ENCODE measurements at regions not wholly inside any gene's neighbourhood (a gene's known extent, or its start where the extent isn't known, plus 50 kb on each side); places are given as distances from the start of the nearest gene placed in this dataset.

DNA sequence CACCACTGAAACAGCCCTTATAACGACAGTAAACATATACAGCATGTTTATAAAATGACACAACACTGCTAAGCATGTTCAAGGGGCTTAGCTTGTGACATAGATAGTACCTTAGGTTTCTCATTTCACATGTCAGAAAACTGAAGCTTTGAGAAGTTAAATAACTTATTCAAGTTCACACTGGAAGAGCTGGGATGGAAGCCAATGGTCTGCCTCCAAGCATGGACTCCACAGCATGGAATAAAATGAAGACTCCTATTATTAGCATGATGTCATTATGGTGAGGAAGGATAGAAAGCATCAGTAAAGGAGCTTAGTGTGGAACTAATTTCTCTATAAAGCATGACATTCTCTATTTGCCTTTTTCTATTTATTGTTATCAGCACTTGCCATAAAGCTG, 316.7 kb downstream of the PLK2 start:
- no peak overlapping the region for H2AFZ ChIP-seq (ENCODE audit: low read length)
- H4K20me1 ChIP-seq (replicated peaks in 1 of 2; ENCODE audit: control insufficient read depth in 1 of 2, insufficient read depth in 2 of 2, low read length in 2 of 2) = no peaks in the 10 kb centered on the region
- no peak overlapping the region for H4K8ac ChIP-seq (ENCODE audit: extremely low read depth, insufficient read depth, low read length)
- H3K27me3 ChIP-seq (replicated peaks in 1 of 4; ENCODE audit: control insufficient read depth in 3 of 4, extremely low read depth in 1 of 4, insufficient read depth in 3 of 4, low read length in 3 of 4) = no peaks in the 10 kb centered on the region
- H2BK20ac ChIP-seq (ENCODE audit: low read length) = no peak overlapping the region
- DNase-seq (ENCODE audit: low read depth in 1 of 2, low spot score in 2 of 2) = no peak
- H2BK120ac ChIP-seq (replicated peaks; ENCODE audit: low read depth, low read length) = no peak overlapping the region
- no peaks in the 10 kb centered on the region for H3K79me1 ChIP-seq (ENCODE audit: low read depth, low read length)
- no peak overlapping the region for H2AK5ac ChIP-seq (ENCODE audit: low read depth, low read length)
- 100% methylated on average over 1 of the region's 1 CpG; no CpG with 5 or more reads in 1 of the 2 experiments for WGBS, 2 experiments (ENCODE audit: extremely low coverage in 1 of 2, insufficient coverage in 1 of 2, insufficient read length in 1 of 2, insufficient replicate concordance in 2 of 2, low coverage in 1 of 2, low lambda C conversion rate in 2 of 2, missing lambda C conversion rate in 1 of 2)
- no peak overlapping the region for H3K27ac ChIP-seq (ENCODE audit: low read depth, low read length)
- H3K9ac ChIP-seq (replicated peaks in 1 of 4; ENCODE audit: extremely low read depth in 1 of 4, low read depth in 3 of 4, low read length in 3 of 4) = no peak overlapping the region
- H3K14ac ChIP-seq (ENCODE audit: insufficient read length) = no peak overlapping the region
- H3K56ac ChIP-seq (replicated peaks; ENCODE audit: insufficient read length, low read depth, low read length) = no peak overlapping the region
- CTCF ChIA-PET (ENCODE audit: partially characterized antibody) = interaction anchor here (0.7 to 1.2 kb wide), 4 partner anchors 10 to 244 kb away, joined by 3 to 4 read pairs (median 3); no protein-coding TSS in a partner anchor
- H3K9me3 ChIP-seq (ENCODE audit: insufficient read depth in 2 of 2, low read depth in 1 of 2, low read length in 1 of 2) = no peaks in the 10 kb centered on the region
- no peak for FAIRE-seq
- no peak overlapping the region for H3K23ac ChIP-seq (ENCODE audit: insufficient read length)
- no peak overlapping the region for H3K4ac ChIP-seq (replicated peaks; ENCODE audit: insufficient read length, low read depth, low read length)
- no peaks in the 10 kb centered on the region for H3K4me1 ChIP-seq (replicated peaks in 1 of 4; ENCODE audit: control insufficient read depth in 3 of 4, insufficient read depth in 4 of 4, low read length in 3 of 4)
- no peak overlapping the region for H3K4me3 ChIP-seq (ENCODE audit: extremely low read depth in 1 of 4, insufficient read depth in 2 of 4, low read depth in 3 of 4, low read length in 4 of 4)
- H3K4me2 ChIP-seq (ENCODE audit: insufficient read depth in 1 of 2, low read depth in 2 of 2, low read length in 2 of 2) = no peak overlapping the region
- H3K79me2 ChIP-seq (ENCODE audit: control insufficient read depth in 1 of 2, insufficient read depth in 2 of 2, low read length in 2 of 2) = no peaks in the 10 kb centered on the region
- H3K18ac ChIP-seq (ENCODE audit: extremely low read depth, low read length) = no peak overlapping the region
- H4K91ac ChIP-seq (replicated peaks; ENCODE audit: insufficient read length, low read length) = no peak overlapping the region
- no peak overlapping the region for H2BK5ac ChIP-seq (ENCODE audit: low read depth, low read length)
- H3K36me3 ChIP-seq (ENCODE audit: control insufficient read depth in 2 of 4, insufficient read depth in 4 of 4, low read length in 3 of 4) = no peaks in the 10 kb centered on the region
- no peak overlapping the region for H4K5ac ChIP-seq (ENCODE audit: insufficient read length, low read depth, low read length)
- no peaks in the 10 kb centered on the region for H3K23me2 ChIP-seq (ENCODE audit: low read depth, low read length)
- H2BK15ac ChIP-seq (ENCODE audit: low read length) = no peak overlapping the region
- H2BK12ac ChIP-seq (ENCODE audit: low read depth, low read length) = no peak overlapping the region
- POLR2A ChIA-PET (ENCODE audit: partially characterized antibody) = no interaction called here
- TF ChIP-seq RFX5 (IDR thresholded peaks at IDR 0.05; ENCODE audit: borderline replicate concordance, low read depth, low read length) (no peak), TAF1 (IDR thresholded peaks at IDR 0.05; ENCODE audit: low read depth, low read length) (no peak), CTBP2 (IDR thresholded peaks at IDR 0.05; ENCODE audit: borderline replicate concordance, insufficient read depth, insufficient read length, low read length) (no peak), GABPA (IDR thresholded peaks at IDR 0.05; ENCODE audit: borderline replicate concordance, insufficient read depth, low read length) (no peak), BACH1 (IDR thresholded peaks at IDR 0.05; ENCODE audit: low read length) (no peak), CHD2 (IDR thresholded peaks at IDR 0.05; ENCODE audit: low read length) (no peak), SIRT6 (IDR thresholded peaks at IDR 0.05; ENCODE audit: low read length) (no peak), ASH2L (IDR thresholded peaks at IDR 0.05; ENCODE audit: low read length) (no peak), EZH2 (IDR thresholded peaks at IDR 0.05; ENCODE audit: low read depth, low read length, severe bottlenecking) (no peak), CBX5 (IDR thresholded peaks at IDR 0.05; ENCODE audit: low read depth, low read length) (no peak), HDAC2 (IDR thresholded peaks at IDR 0.05; ENCODE audit: borderline replicate concordance in 1 of 2, low read depth in 2 of 2, low read length in 2 of 2) (no peak), GTF2F1 (IDR thresholded peaks at IDR 0.05; ENCODE audit: borderline replicate concordance, low read depth, low read length) (no peak), MAFK (IDR thresholded peaks at IDR 0.05; ENCODE audit: low read depth, low read length) (no peak)
- TF ChIP-seq, protein P1, sequence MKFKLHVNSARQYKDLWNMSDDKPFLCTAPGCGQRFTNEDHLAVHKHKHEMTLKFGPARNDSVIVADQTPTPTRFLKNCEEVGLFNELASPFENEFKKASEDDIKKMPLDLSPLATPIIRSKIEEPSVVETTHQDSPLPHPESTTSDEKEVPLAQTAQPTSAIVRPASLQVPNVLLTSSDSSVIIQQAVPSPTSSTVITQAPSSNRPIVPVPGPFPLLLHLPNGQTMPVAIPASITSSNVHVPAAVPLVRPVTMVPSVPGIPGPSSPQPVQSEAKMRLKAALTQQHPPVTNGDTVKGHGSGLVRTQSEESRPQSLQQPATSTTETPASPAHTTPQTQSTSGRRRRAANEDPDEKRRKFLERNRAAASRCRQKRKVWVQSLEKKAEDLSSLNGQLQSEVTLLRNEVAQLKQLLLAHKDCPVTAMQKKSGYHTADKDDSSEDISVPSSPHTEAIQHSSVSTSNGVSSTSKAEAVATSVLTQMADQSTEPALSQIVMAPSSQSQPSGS (IDR thresholded peaks at IDR 0.05; ENCODE audit: low read length) = no peak

Data from H1 (cell line).